Osteocyte (in vitro differentiated cells): ENCODE measurements at regions not wholly inside any gene's neighbourhood (a gene's known extent, or its start where the extent isn't known, plus 50 kb on each side); places are given as distances from the start of the nearest gene placed in this dataset.

Experiments used
- DNase-seq: peaks from one replicate; pipeline ENCODE4 v3.0.0; 2021; ENCODE audit warnings: mixed read lengths; ENCODE audit not compliant: unreplicated experiment; ENCODE audit errors: extremely low spot score
- H3K27ac Mint-ChIP-seq: one replicate; pipeline ENCODE4 v1.8.0; 2021; ENCODE audit warnings: mild to moderate bottlenecking, mixed read lengths; ENCODE audit not compliant: unreplicated experiment
- H3K27me3 Mint-ChIP-seq: one replicate; pipeline ENCODE4 v1.8.0; 2021; ENCODE audit warnings: mixed read lengths; ENCODE audit not compliant: unreplicated experiment
- H3K36me3 Mint-ChIP-seq: one replicate; pipeline ENCODE4 v1.8.0; 2021; ENCODE audit warnings: mixed read lengths; ENCODE audit not compliant: unreplicated experiment
- H3K4me1 Mint-ChIP-seq: one replicate; pipeline ENCODE4 v1.8.0; 2021; ENCODE audit warnings: mixed read lengths; ENCODE audit not compliant: unreplicated experiment
- H3K4me3 Mint-ChIP-seq: one replicate; pipeline ENCODE4 v1.8.0; 2021; ENCODE audit warnings: mild to moderate bottlenecking, moderate library complexity, mixed read lengths; ENCODE audit not compliant: unreplicated experiment
- H3K9me3 Mint-ChIP-seq: one replicate; pipeline ENCODE4 v1.8.0; 2021; ENCODE audit warnings: mixed read lengths; ENCODE audit not compliant: unreplicated experiment
- TF ChIP-seq, protein P1 (sequence below): fragments of 200-600 bp; sonication (generic); IDR thresholded peaks from 2 replicates; pipeline ENCODE4 v1.5.0; 2021; ENCODE audit warnings: antibody characterized with exemption, mild to moderate bottlenecking, moderate library complexity

DNA sequence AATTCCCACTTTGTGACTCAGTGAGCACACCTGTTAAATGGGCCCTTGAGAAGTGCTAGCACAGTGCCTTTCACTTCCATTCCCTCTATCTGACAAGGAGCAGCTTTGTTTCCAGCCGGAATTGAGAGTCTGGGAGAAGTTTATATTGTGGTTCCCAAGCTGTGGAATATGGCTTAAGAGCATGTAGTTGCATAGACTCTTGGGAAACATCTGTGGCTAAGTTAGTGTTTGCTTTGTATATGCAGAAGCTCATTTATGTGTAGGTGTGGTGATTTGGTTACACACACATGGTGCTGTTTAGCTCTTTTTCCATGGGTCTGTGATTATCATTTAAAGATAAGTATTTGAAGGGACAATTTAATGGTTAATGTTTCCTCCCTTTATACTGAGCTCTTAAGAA lies 110.5 kb upstream of the HMHB1 start:
- TF ChIP-seq, protein P1, sequence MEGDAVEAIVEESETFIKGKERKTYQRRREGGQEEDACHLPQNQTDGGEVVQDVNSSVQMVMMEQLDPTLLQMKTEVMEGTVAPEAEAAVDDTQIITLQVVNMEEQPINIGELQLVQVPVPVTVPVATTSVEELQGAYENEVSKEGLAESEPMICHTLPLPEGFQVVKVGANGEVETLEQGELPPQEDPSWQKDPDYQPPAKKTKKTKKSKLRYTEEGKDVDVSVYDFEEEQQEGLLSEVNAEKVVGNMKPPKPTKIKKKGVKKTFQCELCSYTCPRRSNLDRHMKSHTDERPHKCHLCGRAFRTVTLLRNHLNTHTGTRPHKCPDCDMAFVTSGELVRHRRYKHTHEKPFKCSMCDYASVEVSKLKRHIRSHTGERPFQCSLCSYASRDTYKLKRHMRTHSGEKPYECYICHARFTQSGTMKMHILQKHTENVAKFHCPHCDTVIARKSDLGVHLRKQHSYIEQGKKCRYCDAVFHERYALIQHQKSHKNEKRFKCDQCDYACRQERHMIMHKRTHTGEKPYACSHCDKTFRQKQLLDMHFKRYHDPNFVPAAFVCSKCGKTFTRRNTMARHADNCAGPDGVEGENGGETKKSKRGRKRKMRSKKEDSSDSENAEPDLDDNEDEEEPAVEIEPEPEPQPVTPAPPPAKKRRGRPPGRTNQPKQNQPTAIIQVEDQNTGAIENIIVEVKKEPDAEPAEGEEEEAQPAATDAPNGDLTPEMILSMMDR, result no peak
- Mint-ChIP-seq H3K36me3 (no peaks in the 10 kb centered on the region), H3K27me3 (no peaks in the 10 kb centered on the region), H3K27ac (no peak overlapping the region), H3K4me3 (no peak overlapping the region), H3K9me3 (no peaks in the 10 kb centered on the region), H3K4me1 (peaks cover 11% of the 10 kb centered on the region)
- no peak for DNase-seq

DNA sequence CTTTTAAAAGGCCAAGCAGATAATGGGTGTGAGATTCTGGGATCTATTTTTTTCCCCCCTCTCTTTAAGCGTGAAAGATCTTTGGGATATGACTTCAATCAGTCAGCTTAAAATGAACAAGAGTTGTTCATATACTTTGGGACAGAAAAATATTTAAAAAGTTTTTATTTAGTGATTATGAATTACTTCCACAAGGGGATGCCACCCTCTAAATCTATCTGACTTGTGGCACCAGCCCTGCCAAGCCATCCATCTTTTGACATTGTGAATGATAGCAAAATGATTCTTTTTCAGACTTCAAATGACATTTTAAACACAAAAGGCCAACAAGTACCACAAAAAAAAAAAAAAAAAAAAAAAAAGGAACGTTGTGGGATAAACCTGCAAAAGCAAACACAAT lies 111.0 kb upstream of the HMHB1 start:
- Mint-ChIP-seq H3K27ac (no peak overlapping the region), H3K36me3 (no peaks in the 10 kb centered on the region), H3K27me3 (no peaks in the 10 kb centered on the region), H3K4me3 (no peak overlapping the region), H3K9me3 (no peaks in the 10 kb centered on the region), H3K4me1 (peaks cover 11% of the 10 kb centered on the region)
- TF ChIP-seq, protein P1, result peak; percentile 26
- no peak for DNase-seq

DNA sequence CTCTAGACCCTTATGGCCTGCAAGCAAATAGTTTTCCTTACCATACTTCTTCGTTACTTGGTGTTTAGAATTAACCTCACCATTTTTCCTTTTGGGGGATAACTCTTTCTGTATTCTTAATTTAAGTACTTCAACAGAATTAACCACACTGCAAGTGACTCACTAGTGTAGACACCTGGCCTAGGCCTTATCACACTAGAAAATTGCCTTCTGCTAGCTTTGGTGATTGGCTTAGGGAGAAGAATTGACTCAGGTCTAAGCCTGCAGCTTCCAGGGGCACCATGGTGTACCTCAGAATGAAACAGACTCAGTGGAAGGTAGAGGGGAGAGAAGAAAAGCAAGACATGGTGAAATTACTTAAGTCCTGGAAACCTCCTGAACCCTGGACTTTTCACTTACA lies 112.8 kb upstream of the HMHB1 start:
- no peak for DNase-seq
- no peaks in the 10 kb centered on the region for H3K9me3 Mint-ChIP-seq
- no peaks in the 10 kb centered on the region for H3K36me3 Mint-ChIP-seq
- TF ChIP-seq, protein P1, result no peak
- H3K4me1 Mint-ChIP-seq, result peaks cover 17% of the 10 kb centered on the region
- H3K27ac Mint-ChIP-seq, result no peak overlapping the region
- no peaks in the 10 kb centered on the region for H3K27me3 Mint-ChIP-seq
- H3K4me3 Mint-ChIP-seq, result no peak overlapping the region

DNA sequence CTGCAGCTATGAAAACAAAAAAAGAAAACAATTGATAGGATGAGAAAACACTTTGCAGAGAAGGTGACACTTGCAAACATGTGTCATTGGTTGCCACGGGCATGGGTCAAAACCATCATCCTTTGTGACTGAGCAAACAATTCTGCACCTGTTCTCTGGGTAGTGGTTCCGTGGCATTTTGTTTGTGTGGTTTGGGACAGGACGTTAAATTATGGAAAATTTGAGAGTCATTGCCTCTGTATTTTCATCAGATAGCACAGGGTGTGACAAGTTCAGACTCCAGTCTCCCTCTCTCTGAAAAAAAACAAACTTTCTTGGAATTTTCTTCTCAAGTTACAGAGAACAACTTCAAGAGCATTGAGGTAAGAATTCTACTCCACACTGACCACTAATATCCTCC lies 113.4 kb upstream of the HMHB1 start:
- H3K36me3 Mint-ChIP-seq, result no peaks in the 10 kb centered on the region
- no peak overlapping the region for H3K27ac Mint-ChIP-seq
- no peak for DNase-seq
- H3K27me3 Mint-ChIP-seq, result no peaks in the 10 kb centered on the region
- H3K9me3 Mint-ChIP-seq, result no peaks in the 10 kb centered on the region
- H3K4me1 Mint-ChIP-seq, result peaks cover 23% of the 10 kb centered on the region
- TF ChIP-seq, protein P1, result no peak
- no peak overlapping the region for H3K4me3 Mint-ChIP-seq

- TF ChIP-seq, protein P1, result no peak
- H3K27me3 Mint-ChIP-seq, result no peaks in the 10 kb centered on the region
- no peaks in the 10 kb centered on the region for H3K9me3 Mint-ChIP-seq
- H3K4me1 Mint-ChIP-seq, result peaks cover 31% of the 10 kb centered on the region
- no peak for DNase-seq
- H3K36me3 Mint-ChIP-seq, result no peaks in the 10 kb centered on the region
- no peak overlapping the region for H3K27ac Mint-ChIP-seq
- no peak overlapping the region for H3K4me3 Mint-ChIP-seq
Observed at GRCh38 chr5:143696921-143697320, 115.0 kb upstream of the HMHB1 start.
